Trophoblast cell (in vitro differentiated cells and primary cell): ENCODE measurements at regions not wholly inside any gene's neighbourhood (a gene's known extent, or its start where the extent isn't known, plus 50 kb on each side); places are given as distances from the start of the nearest gene placed in this dataset.

ENCODE experiments used
- DNase-seq, 2 donors: peaks; one replicate each; pipeline ENCODE4 v3.0.0-alpha.2; 2016
- H2AFZ ChIP-seq: 2 replicates; pipeline ENCODE4 v1.6.1; 2013; ENCODE audit warnings: low read length, moderate library complexity, mild to moderate bottlenecking; ENCODE audit not compliant: insufficient read depth, poor library complexity
- H2AK5ac ChIP-seq: 2 replicates; pipeline ENCODE4 v1.6.1; 2013; ENCODE audit warnings: mild to moderate bottlenecking, low read length
- H2BK120ac ChIP-seq: 2 replicates; pipeline ENCODE4 v1.6.1; 2013; ENCODE audit warnings: low read length, mild to moderate bottlenecking, moderate library complexity; ENCODE audit not compliant: insufficient read depth, poor library complexity
- H2BK12ac ChIP-seq: 2 replicates; pipeline ENCODE4 v1.6.1; 2013; ENCODE audit warnings: mild to moderate bottlenecking, low read length, moderate library complexity
- H2BK5ac ChIP-seq: 2 replicates; pipeline ENCODE4 v1.6.1; 2013; ENCODE audit warnings: low read length, low read depth, moderate library complexity, mild to moderate bottlenecking; ENCODE audit not compliant: poor library complexity
- H3K14ac ChIP-seq: 2 replicates; pipeline ENCODE4 v1.6.1; 2013; ENCODE audit warnings: mild to moderate bottlenecking, low read length
- H3K18ac ChIP-seq: 2 replicates; pipeline ENCODE4 v1.6.1; 2013; ENCODE audit warnings: mild to moderate bottlenecking, low read length
- H3K23ac ChIP-seq: 2 replicates; pipeline ENCODE4 v1.6.1; 2013; ENCODE audit warnings: low read length
- H3K27ac ChIP-seq: 2 replicates; pipeline ENCODE4 v1.5.1; 2013; ENCODE audit warnings: low read depth, mild to moderate bottlenecking, inconsistent platforms, low read length, moderate library complexity
- H3K27me3 ChIP-seq: 2 replicates; pipeline ENCODE4 v1.6.1; 2013; ENCODE audit warnings: inconsistent platforms, mild to moderate bottlenecking, low read length, moderate library complexity; ENCODE audit not compliant: insufficient read depth
- H3K36me3 ChIP-seq, 2 experiments: 1 replicate in 1 of 2; 2 replicates in 1 of 2; pipeline ENCODE4 v1.6.1; 2013; ENCODE audit warnings: low read length in 2 of 2, mild to moderate bottlenecking in 2 of 2, moderate library complexity in 1 of 2; ENCODE audit not compliant: insufficient read depth in 2 of 2, control insufficient read depth in 1 of 2
- H3K4ac ChIP-seq: 2 replicates; pipeline ENCODE4 v1.6.1; 2013; ENCODE audit warnings: low read depth, mild to moderate bottlenecking, low read length, moderate library complexity
- H3K4me1 ChIP-seq, 2 experiments: 1 replicate in 1 of 2; 2 replicates in 1 of 2; pipeline ENCODE4 v1.6.1; 2013; ENCODE audit warnings: low read length in 2 of 2, mild to moderate bottlenecking in 2 of 2, moderate library complexity in 1 of 2; ENCODE audit not compliant: insufficient read depth in 2 of 2, control insufficient read depth in 1 of 2
- H3K4me2 ChIP-seq: 2 replicates; pipeline ENCODE4 v1.6.1; 2013; ENCODE audit warnings: inconsistent platforms, mild to moderate bottlenecking, low read length, moderate library complexity
- H3K4me3 ChIP-seq: 2 replicates; pipeline ENCODE4 v1.5.1; 2013; ENCODE audit warnings: mild to moderate bottlenecking, low read depth, low read length, inconsistent platforms
- H3K79me1 ChIP-seq: one replicate; pipeline ENCODE4 v1.6.1; 2013; ENCODE audit warnings: low read length
- H3K79me2 ChIP-seq: 2 replicates; pipeline ENCODE4 v1.6.1; 2013; ENCODE audit warnings: low read length, mild to moderate bottlenecking; ENCODE audit not compliant: control insufficient read depth, insufficient read depth, poor library complexity
- H3K9ac ChIP-seq: 2 replicates; pipeline ENCODE4 v1.6.1; 2013; ENCODE audit warnings: mild to moderate bottlenecking, low read length
- H3K9me3 ChIP-seq: 2 replicates; pipeline ENCODE4 v1.6.1; 2013; ENCODE audit warnings: low read depth, mild to moderate bottlenecking, control low read depth, inconsistent platforms, low read length; ENCODE audit not compliant: insufficient read depth
- H4K12ac ChIP-seq: 2 replicates; pipeline ENCODE4 v1.6.1; 2013; ENCODE audit warnings: low read depth, mild to moderate bottlenecking, low read length, moderate library complexity
- H4K8ac ChIP-seq: 2 replicates; pipeline ENCODE4 v1.6.1; 2013; ENCODE audit warnings: low read depth, mild to moderate bottlenecking, low read length, moderate library complexity
- H4K91ac ChIP-seq: one replicate; pipeline ENCODE4 v1.6.1; 2013; ENCODE audit warnings: low read depth, mild to moderate bottlenecking, low read length, moderate library complexity
- WGBS: extraction: QIAGEN DNeasy Blood & Tissue Kit; methylation state at CpG from one replicate; pipeline ENCODE4 v1.1.7; 2013; ENCODE audit warnings: missing lambda C conversion rate; ENCODE audit not compliant: insufficient read length, insufficient coverage; ENCODE audit errors: extremely low coverage; 5-methylcytosine and 5-hydroxymethylcytosine counted together

DNA sequence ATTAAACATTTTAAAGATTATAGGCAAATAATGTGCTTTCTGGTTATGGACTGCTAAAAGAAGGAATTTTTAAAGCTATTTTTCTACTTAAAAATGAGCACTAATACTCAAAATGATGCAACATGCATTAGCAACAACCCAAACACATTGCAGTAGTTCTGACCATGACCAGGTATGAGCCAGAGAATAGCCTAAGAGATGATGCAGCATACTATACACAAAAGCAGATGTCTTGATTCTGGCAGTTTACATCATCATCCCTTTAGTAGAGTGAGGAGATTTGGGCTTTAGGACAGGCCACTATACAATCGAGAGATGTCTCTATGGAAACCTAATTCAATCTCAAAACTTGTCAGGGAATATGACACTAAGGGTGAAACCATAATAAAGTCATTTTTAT lies 307.1 kb downstream of the PRR16 start:
- no peaks in the 10 kb centered on the region for H3K79me2 ChIP-seq
- H3K4me3 ChIP-seq, result no peak overlapping the region
- no peak overlapping the region for H4K8ac ChIP-seq
- no peaks in the 10 kb centered on the region for H3K27me3 ChIP-seq
- H3K27ac ChIP-seq, result no peak overlapping the region
- no peak overlapping the region for H3K9ac ChIP-seq
- no peak overlapping the region for H4K12ac ChIP-seq
- WGBS, result no CpG with 5 or more reads among the region's 1 CpG
- no peak overlapping the region for H3K4ac ChIP-seq
- no peak for DNase-seq
- H3K9me3 ChIP-seq, result no peaks in the 10 kb centered on the region
- H3K79me1 ChIP-seq, result no peaks in the 10 kb centered on the region
- H3K4me2 ChIP-seq, result no peak overlapping the region
- H2AFZ ChIP-seq, result no peak overlapping the region
- H3K23ac ChIP-seq, result no peak overlapping the region
- H2BK5ac ChIP-seq, result no peak overlapping the region
- no peaks in the 10 kb centered on the region for H3K4me1 ChIP-seq
- no peak overlapping the region for H4K91ac ChIP-seq
- H3K18ac ChIP-seq, result no peak overlapping the region
- no peak overlapping the region for H3K14ac ChIP-seq
- H3K36me3 ChIP-seq, result no peaks in the 10 kb centered on the region
- H2BK12ac ChIP-seq, result no peak overlapping the region
- no peak overlapping the region for H2BK120ac ChIP-seq
- H2AK5ac ChIP-seq, result no peak overlapping the region

DNA sequence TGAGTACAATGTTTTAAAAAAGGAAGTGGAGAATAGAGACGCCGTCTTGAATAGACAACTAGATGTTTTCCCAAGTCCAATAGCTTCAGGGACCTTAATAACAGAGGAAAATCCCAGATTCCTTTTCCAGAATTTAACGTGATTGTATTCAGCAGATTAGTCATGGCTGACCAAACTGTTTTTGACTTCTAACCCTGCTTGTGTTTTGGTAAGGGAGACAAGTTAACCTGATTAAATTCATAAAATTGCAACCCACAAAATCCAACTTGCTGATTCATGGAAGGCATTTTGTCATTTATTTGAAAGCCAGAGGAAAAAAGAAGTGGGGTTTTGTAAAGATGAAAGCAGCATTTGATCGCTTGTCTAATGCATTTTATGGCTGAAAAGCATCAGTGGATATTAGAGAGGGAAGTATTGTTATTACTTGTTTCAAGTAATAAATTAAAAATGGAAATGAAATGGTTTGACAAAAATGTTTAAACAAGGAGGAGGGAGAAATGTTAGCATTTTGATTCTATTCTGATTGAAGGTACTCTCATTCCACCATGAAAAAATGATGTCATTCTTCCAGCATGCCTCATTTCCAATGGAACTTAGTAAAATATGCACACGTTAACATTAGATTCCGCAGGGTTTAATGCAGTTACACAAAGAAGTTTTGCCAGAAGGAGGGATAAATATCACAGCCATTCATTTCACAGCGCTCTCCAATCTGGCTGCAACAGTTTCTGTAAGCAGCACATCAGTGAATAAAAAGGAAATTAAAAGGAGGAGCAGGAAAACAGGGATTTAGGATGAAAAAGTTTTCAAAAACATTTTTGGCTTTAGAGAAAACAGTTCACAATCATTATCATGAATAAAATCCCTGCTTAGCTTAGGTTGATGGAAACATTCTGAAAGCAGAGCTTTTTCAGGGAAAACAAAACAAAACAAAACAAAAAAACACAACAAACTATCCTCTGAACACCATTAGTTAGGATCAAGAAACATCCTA lies 314.7 kb downstream of the PRR16 start:
- H3K4me2 ChIP-seq, result no peak overlapping the region
- H3K9me3 ChIP-seq, result no peaks in the 10 kb centered on the region
- no peak overlapping the region for H3K27ac ChIP-seq
- no peak overlapping the region for H2AFZ ChIP-seq
- no peaks in the 10 kb centered on the region for H3K4me1 ChIP-seq
- no CpG with 5 or more reads among the region's 7 CpGs for WGBS
- H2BK120ac ChIP-seq, result no peak overlapping the region
- no peak overlapping the region for H3K4ac ChIP-seq
- H3K79me1 ChIP-seq, result no peaks in the 10 kb centered on the region
- no peak overlapping the region for H3K4me3 ChIP-seq
- no peaks in the 10 kb centered on the region for H3K27me3 ChIP-seq
- no peaks in the 10 kb centered on the region for H3K36me3 ChIP-seq
- no peak overlapping the region for H2BK5ac ChIP-seq
- H3K14ac ChIP-seq, result no peak overlapping the region
- peak in 1 of 2 donors; percentile 45 for DNase-seq
- no peak overlapping the region for H4K8ac ChIP-seq
- no peak overlapping the region for H3K9ac ChIP-seq
- H3K79me2 ChIP-seq, result no peaks in the 10 kb centered on the region
- H3K23ac ChIP-seq, result no peak overlapping the region
- H2BK12ac ChIP-seq, result no peak overlapping the region
- no peak overlapping the region for H2AK5ac ChIP-seq
- no peak overlapping the region for H4K91ac ChIP-seq
- no peak overlapping the region for H3K18ac ChIP-seq
- H4K12ac ChIP-seq, result no peak overlapping the region

DNA sequence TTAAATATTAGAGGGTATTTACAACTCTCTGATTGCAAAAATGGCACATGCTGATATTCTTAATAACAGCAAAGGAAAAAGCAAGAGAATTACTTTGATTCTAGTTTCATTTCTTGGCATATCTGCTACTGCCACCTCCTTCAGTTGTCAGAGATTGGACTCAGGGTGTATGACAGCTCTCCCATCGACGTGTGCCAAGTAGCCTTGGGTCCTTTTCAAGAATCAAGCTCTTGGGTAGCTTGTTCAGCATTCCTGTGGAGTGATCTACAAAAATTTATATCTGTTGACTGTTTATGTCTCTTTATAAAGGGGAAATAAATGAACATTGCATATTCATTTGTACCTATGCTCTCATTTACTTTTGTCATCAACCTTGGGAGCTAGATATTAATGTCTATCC lies 315.6 kb downstream of the PRR16 start:
- no peak overlapping the region for H4K12ac ChIP-seq
- no peak overlapping the region for H3K27ac ChIP-seq
- DNase-seq, result no peak
- H3K9ac ChIP-seq, result no peak overlapping the region
- H2AFZ ChIP-seq, result no peak overlapping the region
- H3K27me3 ChIP-seq, result no peaks in the 10 kb centered on the region
- no peak overlapping the region for H3K18ac ChIP-seq
- no peak overlapping the region for H3K14ac ChIP-seq
- no peak overlapping the region for H4K8ac ChIP-seq
- no CpG with 5 or more reads among the region's 2 CpGs for whole genome bisulfite sequencing
- H2AK5ac ChIP-seq, result no peak overlapping the region
- H2BK120ac ChIP-seq, result no peak overlapping the region
- H3K4me3 ChIP-seq, result no peak overlapping the region
- no peak overlapping the region for H4K91ac ChIP-seq
- H2BK12ac ChIP-seq, result no peak overlapping the region
- H3K23ac ChIP-seq, result no peak overlapping the region
- no peak overlapping the region for H3K4me2 ChIP-seq
- H2BK5ac ChIP-seq, result no peak overlapping the region
- H3K4me1 ChIP-seq, result no peaks in the 10 kb centered on the region
- no peaks in the 10 kb centered on the region for H3K9me3 ChIP-seq
- H3K79me1 ChIP-seq, result no peaks in the 10 kb centered on the region
- H3K79me2 ChIP-seq, result no peaks in the 10 kb centered on the region
- no peak overlapping the region for H3K4ac ChIP-seq
- H3K36me3 ChIP-seq, result no peaks in the 10 kb centered on the region

- Histone ChIP-seq H3K4ac (no peak overlapping the region), H3K23ac (no peak overlapping the region), H3K79me1 (no peaks in the 10 kb centered on the region), H2AK5ac (no peak overlapping the region), H3K18ac (no peak overlapping the region), H3K9ac (no peak overlapping the region), H2BK12ac (no peak overlapping the region), H4K8ac (no peak overlapping the region), H4K12ac (no peak overlapping the region), H3K27me3 (no peaks in the 10 kb centered on the region), H3K4me3 (no peak overlapping the region), H3K4me1 (no peaks in the 10 kb centered on the region), H4K91ac (no peak overlapping the region), H2BK120ac (no peak overlapping the region), H3K14ac (no peak overlapping the region), H3K27ac (no peak overlapping the region), H3K36me3 (no peaks in the 10 kb centered on the region), H3K79me2 (no peaks in the 10 kb centered on the region), H3K4me2 (no peak overlapping the region), H2AFZ (no peak overlapping the region), H2BK5ac (no peak overlapping the region), H3K9me3 (no peaks in the 10 kb centered on the region)
- WGBS, result no CpG with 5 or more reads among the region's 1 CpG
- peak; percentile 39 to 87 for DNase-seq
These were observed 324.4 kb downstream of the PRR16 start for GRCh38 chr5:120788481-120788880.
